ENCODE measurements at regions not wholly inside any gene's neighbourhood (a gene's known extent, or its start where the extent isn't known, plus 50 kb on each side); places are given as distances from the start of the nearest gene placed in this dataset.
"Not testable (repeated sequence)": the region's sequence is repeated elsewhere in the genome, so short reads cannot be mapped to it uniquely, and the experiment has no call there.

DNA sequence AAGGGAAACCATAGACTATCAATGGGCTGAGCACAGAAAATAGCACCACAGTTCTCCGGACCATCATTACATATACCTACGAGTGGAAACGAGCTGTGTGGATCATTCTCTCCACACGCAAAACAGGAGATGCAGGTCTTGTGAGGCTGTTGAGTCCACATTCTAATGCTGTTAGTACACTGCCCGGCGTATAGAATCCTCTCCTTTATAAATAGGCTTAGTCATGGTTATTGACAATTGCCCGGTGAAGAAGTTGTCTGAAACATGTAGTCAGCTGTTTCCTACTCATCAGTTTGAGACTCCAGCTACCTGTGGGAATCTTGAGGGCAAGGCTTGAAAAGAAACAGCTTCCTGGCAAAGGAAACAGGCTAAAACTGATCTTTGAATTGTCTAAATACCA lies 602.0 kb upstream of the EDIL3 start:
- Mint-ChIP-seq H3K27me3 (ENCODE audit: insufficient read depth, unreplicated experiment) (no peaks in the 10 kb centered on the region), H3K9me3 (ENCODE audit: unreplicated experiment) (no peaks in the 10 kb centered on the region), H3K4me3 (ENCODE audit: unreplicated experiment) (no peak overlapping the region), H3K36me3 (ENCODE audit: insufficient read depth, unreplicated experiment) (no peaks in the 10 kb centered on the region), H3K4me1 (ENCODE audit: insufficient read depth, unreplicated experiment) (no peaks in the 10 kb centered on the region), H3K27ac (ENCODE audit: low read depth, unreplicated experiment) (no peak overlapping the region)
- no peak for DNase-seq (ENCODE audit: unreplicated experiment)
- TF ChIP-seq, protein P1, sequence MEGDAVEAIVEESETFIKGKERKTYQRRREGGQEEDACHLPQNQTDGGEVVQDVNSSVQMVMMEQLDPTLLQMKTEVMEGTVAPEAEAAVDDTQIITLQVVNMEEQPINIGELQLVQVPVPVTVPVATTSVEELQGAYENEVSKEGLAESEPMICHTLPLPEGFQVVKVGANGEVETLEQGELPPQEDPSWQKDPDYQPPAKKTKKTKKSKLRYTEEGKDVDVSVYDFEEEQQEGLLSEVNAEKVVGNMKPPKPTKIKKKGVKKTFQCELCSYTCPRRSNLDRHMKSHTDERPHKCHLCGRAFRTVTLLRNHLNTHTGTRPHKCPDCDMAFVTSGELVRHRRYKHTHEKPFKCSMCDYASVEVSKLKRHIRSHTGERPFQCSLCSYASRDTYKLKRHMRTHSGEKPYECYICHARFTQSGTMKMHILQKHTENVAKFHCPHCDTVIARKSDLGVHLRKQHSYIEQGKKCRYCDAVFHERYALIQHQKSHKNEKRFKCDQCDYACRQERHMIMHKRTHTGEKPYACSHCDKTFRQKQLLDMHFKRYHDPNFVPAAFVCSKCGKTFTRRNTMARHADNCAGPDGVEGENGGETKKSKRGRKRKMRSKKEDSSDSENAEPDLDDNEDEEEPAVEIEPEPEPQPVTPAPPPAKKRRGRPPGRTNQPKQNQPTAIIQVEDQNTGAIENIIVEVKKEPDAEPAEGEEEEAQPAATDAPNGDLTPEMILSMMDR (IDR thresholded peaks at IDR 0.05; ENCODE audit: unreplicated experiment), result no peak
- no TSS peak for BruUV-seq (replicated peaks)
- intact Hi-C loops (cut with micrococcal nuclease), result no loop called here
- ChIA-PET POLR2A (no interaction called here), CTCF (no interaction called here)

DNA sequence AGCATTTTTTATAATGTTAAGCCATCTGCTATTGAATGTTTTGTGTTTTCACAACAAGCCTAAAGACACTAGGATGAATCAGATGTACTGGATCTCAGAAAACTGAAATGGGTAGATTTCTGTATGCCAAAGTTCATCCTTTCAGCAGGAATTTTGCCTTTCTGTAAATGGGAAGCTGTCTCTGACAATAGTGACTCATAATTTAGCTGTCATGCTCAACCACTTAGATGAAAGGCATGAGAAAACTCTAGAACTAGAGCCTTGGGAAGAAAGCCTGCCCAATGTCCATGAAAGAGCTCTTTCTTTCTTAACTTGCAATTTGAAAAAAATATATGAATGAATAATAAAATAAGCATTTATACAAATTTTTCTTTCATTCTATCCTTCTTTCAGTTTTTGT lies 616.0 kb upstream of the EDIL3 start:
- no TSS peak for BruUV-seq (replicated peaks)
- H3K27me3 Mint-ChIP-seq (ENCODE audit: insufficient read depth, unreplicated experiment), result no peaks in the 10 kb centered on the region
- POLR2A ChIA-PET, result no interaction called here
- no peak for DNase-seq (ENCODE audit: unreplicated experiment)
- no peaks in the 10 kb centered on the region for H3K4me1 Mint-ChIP-seq (ENCODE audit: insufficient read depth, unreplicated experiment)
- CTCF ChIA-PET, result interaction anchor here (0.7 kb wide), 1 partner anchor 1013 kb away, joined by 3 read pairs; no protein-coding TSS in a partner anchor
- no peak overlapping the region for H3K27ac Mint-ChIP-seq (ENCODE audit: low read depth, unreplicated experiment)
- intact Hi-C loops (cut with micrococcal nuclease), result no loop called here
- no peaks in the 10 kb centered on the region for H3K36me3 Mint-ChIP-seq (ENCODE audit: insufficient read depth, unreplicated experiment)
- TF ChIP-seq, protein P1 (IDR thresholded peaks at IDR 0.05; ENCODE audit: unreplicated experiment), result no peak
- peaks cover 7% of the 10 kb centered on the region for H3K9me3 Mint-ChIP-seq (ENCODE audit: unreplicated experiment)
- H3K4me3 Mint-ChIP-seq (ENCODE audit: unreplicated experiment), result no peak overlapping the region

DNA sequence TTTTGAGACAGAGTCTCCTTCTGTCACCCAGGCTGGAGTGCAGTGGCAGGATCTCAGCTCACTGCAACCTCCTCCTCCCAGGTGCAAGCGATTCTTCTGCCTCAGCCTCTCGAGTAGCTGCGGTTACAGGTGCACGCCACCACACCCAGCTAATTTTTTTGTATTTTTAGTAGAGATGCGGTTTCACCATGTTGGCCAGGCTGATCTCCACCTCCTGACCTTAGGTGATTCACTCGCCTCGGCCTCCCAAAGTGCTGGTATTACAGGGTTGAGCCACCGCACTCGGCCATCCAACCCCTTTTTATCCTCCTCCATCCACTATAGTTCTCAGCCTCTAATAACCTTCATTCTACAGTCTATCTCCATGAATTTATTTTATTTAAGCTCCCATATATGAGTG lies 617.3 kb upstream of the EDIL3 start:
- H3K27me3 Mint-ChIP-seq (ENCODE audit: insufficient read depth, unreplicated experiment); H3K9me3 Mint-ChIP-seq (ENCODE audit: unreplicated experiment); H3K4me1 Mint-ChIP-seq (ENCODE audit: insufficient read depth, unreplicated experiment); intact Hi-C loops (cut with micrococcal nuclease); H3K4me3 Mint-ChIP-seq (ENCODE audit: unreplicated experiment); CTCF ChIA-PET; POLR2A ChIA-PET; H3K36me3 Mint-ChIP-seq (ENCODE audit: insufficient read depth, unreplicated experiment); H3K27ac Mint-ChIP-seq (ENCODE audit: low read depth, unreplicated experiment); DNase-seq (ENCODE audit: unreplicated experiment); BruUV-seq (replicated peaks): not testable (repeated sequence)

DNA sequence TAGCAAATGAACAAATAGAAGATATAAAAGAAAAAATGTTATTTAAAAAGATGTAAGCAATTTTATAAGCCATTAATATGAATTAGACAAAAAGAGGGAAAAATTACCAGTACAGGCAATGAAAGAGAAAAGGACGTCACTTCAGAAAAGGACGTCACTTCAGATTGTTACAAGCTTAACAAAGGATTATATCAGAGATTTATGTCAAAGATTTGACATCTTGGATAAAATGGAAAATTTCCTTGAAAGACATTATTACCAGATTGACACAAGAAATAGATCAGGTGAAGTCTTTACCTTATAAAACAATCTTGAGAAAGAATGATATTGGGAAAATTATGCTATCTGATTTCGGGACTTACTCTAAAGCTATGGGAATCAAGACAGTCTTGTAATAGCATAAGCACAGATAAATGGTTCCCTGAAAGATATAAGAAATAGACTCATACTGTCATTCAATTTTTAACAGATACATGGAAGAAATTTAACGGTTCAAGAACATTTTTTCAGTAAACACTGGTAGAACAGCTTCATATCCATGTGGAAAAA lies 625.4 kb upstream of the EDIL3 start:
- ChIA-PET CTCF (no interaction called here), POLR2A (interaction anchor here (0.7 kb wide), 1 partner anchor 432 kb away, joined by 3 read pairs; no protein-coding TSS in a partner anchor)
- no peaks in the 10 kb centered on the region for H3K9me3 Mint-ChIP-seq (ENCODE audit: unreplicated experiment)
- TF ChIP-seq, protein P1 (IDR thresholded peaks at IDR 0.05; ENCODE audit: unreplicated experiment), result no peak
- intact Hi-C loops (cut with micrococcal nuclease), result no loop called here
- no peaks in the 10 kb centered on the region for H3K4me1 Mint-ChIP-seq (ENCODE audit: insufficient read depth, unreplicated experiment)
- H3K27me3 Mint-ChIP-seq (ENCODE audit: insufficient read depth, unreplicated experiment), result no peaks in the 10 kb centered on the region
- H3K4me3 Mint-ChIP-seq (ENCODE audit: unreplicated experiment), result no peak overlapping the region
- no peak for DNase-seq (ENCODE audit: unreplicated experiment)
- no peak overlapping the region for H3K27ac Mint-ChIP-seq (ENCODE audit: low read depth, unreplicated experiment)
- no TSS peak for BruUV-seq (replicated peaks)
- H3K36me3 Mint-ChIP-seq (ENCODE audit: insufficient read depth, unreplicated experiment), result no peaks in the 10 kb centered on the region

DNA sequence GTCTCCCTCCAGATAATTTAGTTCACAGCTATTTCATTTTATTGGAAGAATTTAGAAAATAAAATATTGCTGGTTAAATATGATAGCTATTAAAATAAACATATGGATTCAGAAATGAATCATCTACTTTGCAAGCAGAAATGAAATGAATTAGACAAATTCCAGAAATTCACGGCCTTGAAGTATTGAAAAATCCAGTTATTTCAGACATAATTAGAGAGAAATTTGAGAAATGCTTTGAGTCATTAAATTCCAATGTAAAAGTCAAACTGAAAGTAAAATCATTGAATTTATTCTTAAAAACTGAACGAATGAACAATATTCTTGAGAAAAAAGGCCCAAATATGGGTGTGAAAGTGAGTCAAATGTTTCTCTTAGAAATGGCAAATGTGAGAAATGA lies 632.6 kb upstream of the EDIL3 start:
- POLR2A ChIA-PET, result no interaction called here
- H3K4me3 Mint-ChIP-seq (ENCODE audit: unreplicated experiment), result no peak overlapping the region

More for the DNA sequence above, 632.6 kb upstream of the EDIL3 start:
- H3K27ac Mint-ChIP-seq (ENCODE audit: low read depth, unreplicated experiment), result no peak overlapping the region
- no peaks in the 10 kb centered on the region for H3K36me3 Mint-ChIP-seq (ENCODE audit: insufficient read depth, unreplicated experiment)
- intact Hi-C loops (cut with micrococcal nuclease), result no loop called here
- H3K4me1 Mint-ChIP-seq (ENCODE audit: insufficient read depth, unreplicated experiment), result no peaks in the 10 kb centered on the region
- no peaks in the 10 kb centered on the region for H3K27me3 Mint-ChIP-seq (ENCODE audit: insufficient read depth, unreplicated experiment)
- CTCF ChIA-PET, result no interaction called here
- no TSS peak for BruUV-seq (replicated peaks)
- TF ChIP-seq, protein P1 (IDR thresholded peaks at IDR 0.05; ENCODE audit: unreplicated experiment), result no peak
- H3K9me3 Mint-ChIP-seq (ENCODE audit: unreplicated experiment), result no peaks in the 10 kb centered on the region
- DNase-seq (ENCODE audit: unreplicated experiment), result no peak

Measured in MCF 10A (cell line).